Thyroid gland (tissue), 4 donors: ENCODE measurements at regions not wholly inside any gene's neighbourhood (a gene's known extent, or its start where the extent isn't known, plus 50 kb on each side); places are given as distances from the start of the nearest gene placed in this dataset.

Source experiments
- DNase-seq, 2 donors: peaks; one replicate each; pipeline ENCODE4 v3.0.0-alpha.2; 2019
- H3K27ac ChIP-seq, 3 donors: fragments of 200-600 bp; sonication (generic); 1 replicate in 2 of 3; 2 replicates in 1 of 3; pipeline ENCODE4 v1.5.1; 2016 to 2019; ENCODE audit warnings: mild to moderate bottlenecking in 1 of 3, moderate library complexity in 1 of 3
- H3K27me3 ChIP-seq: fragments of 200-600 bp; sonication (generic); one replicate; pipeline ENCODE4 v1.5.1; 2019
- H3K36me3 ChIP-seq, 2 donors: fragments of 200-600 bp; sonication (generic); one replicate each; pipeline ENCODE4 v1.5.1; 2016 to 2019
- H3K4me1 ChIP-seq, 2 donors: fragments of 200-600 bp; sonication (generic); one replicate each; pipeline ENCODE4 v1.5.1; 2017 to 2019
- H3K4me3 ChIP-seq, 3 donors: fragments of 200-600 bp; sonication (generic); replicated peaks in 1 of 3; 1 replicate in 2 of 3; 2 replicates in 1 of 3; pipeline ENCODE4 v1.5.1; 2016; ENCODE audit warnings: mild to moderate bottlenecking in 1 of 3
- H3K9me3 ChIP-seq: fragments of 200-600 bp; sonication (generic); one replicate; pipeline ENCODE4 v1.5.1; 2017
- CTCF ChIP-seq, 6 experiments: fragments of 200-600 bp in 3 of 6; fragments of 450-650 bp in 3 of 6; sonication (generic) in 3 of 6; IDR thresholded peaks; one replicate each; pipeline ENCODE4 v1.5.1; 2016 to 2019; ENCODE audit warnings: antibody characterized with exemption in 6 of 6, mild to moderate bottlenecking in 2 of 6, inconsistent platforms in 1 of 6, moderate library complexity in 1 of 6
- POLR2A ChIP-seq, 2 donors: fragments of 450-650 bp; IDR thresholded peaks; one replicate each; pipeline ENCODE4 v1.6.1; 2017; ENCODE audit warnings: antibody characterized with exemption in 2 of 2, mild to moderate bottlenecking in 2 of 2, moderate library complexity in 1 of 2
- WGBS, 2 donors: methylation state at CpG; one replicate each; pipeline ENCODE4 v1.1.5; 2017; 5-methylcytosine and 5-hydroxymethylcytosine counted together
- intact Hi-C: fragments of 100-400 bp; cut with DNase I; formaldehyde crosslinking; loops from one replicate; pipeline ENCODE4 v1.15.1; 2023

GRCh38 chr12:102735104-102735503, 181.9 kb downstream of the PAH start:
- Histone ChIP-seq H3K4me3 (no peak overlapping the region), H3K9me3 (no peaks in the 10 kb centered on the region), H3K36me3 (no peaks in the 10 kb centered on the region), H3K4me1 (no peaks in the 10 kb centered on the region), H3K27me3 (no peaks in the 10 kb centered on the region), H3K27ac (no peak overlapping the region)
- DNase-seq, result no peak
- WGBS, 2 donors, result 76 to 88% methylated on average over 3 of the region's 3 CpGs
- intact Hi-C loops, result no loop called here
- TF ChIP-seq POLR2A (IDR thresholded peaks at IDR 0.05), result no peak
- TF ChIP-seq CTCF (IDR thresholded peaks at IDR 0.05), result no peak

GRCh38 chr12:102730996-102731395, 186.0 kb downstream of the PAH start:
- DNase-seq, result no peak
- Histone ChIP-seq H3K36me3 (no peaks in the 10 kb centered on the region), H3K9me3 (no peaks in the 10 kb centered on the region)

GRCh38 chr12:102728506-102729242, 188.4 kb downstream of the PAH start:
- Histone ChIP-seq H3K9me3 (no peaks in the 10 kb centered on the region), H3K27ac (no peak overlapping the region), H3K36me3 (no peaks in the 10 kb centered on the region), H3K4me1 (no peaks in the 10 kb centered on the region), H3K27me3 (no peaks in the 10 kb centered on the region), H3K4me3 (no peak overlapping the region)
- TF ChIP-seq CTCF (IDR thresholded peaks at IDR 0.05) (no peak), POLR2A (IDR thresholded peaks at IDR 0.05) (no peak)
- DNase-seq, result no peak
- intact Hi-C loops, result no loop called here
- 81 to 87% methylated on average over 5 of the region's 5 CpGs for WGBS, 2 donors

More at GRCh38 chr12:102730996-102731395, 186.0 kb downstream of the PAH start:
- intact Hi-C loops, result no loop called here
- no peaks in the 10 kb centered on the region for H3K4me1 ChIP-seq
- no peaks in the 10 kb centered on the region for H3K27me3 ChIP-seq
- no peak overlapping the region for H3K27ac ChIP-seq
- no peak for TF ChIP-seq POLR2A (IDR thresholded peaks at IDR 0.05)
- no peak for TF ChIP-seq CTCF (IDR thresholded peaks at IDR 0.05)
- 90% methylated on average over 8 of the region's 8 CpGs for WGBS, 2 donors
- H3K4me3 ChIP-seq, result no peak overlapping the region

GRCh38 chr12:102726686-102727085, 190.4 kb downstream of the PAH start:
- TF ChIP-seq POLR2A (IDR thresholded peaks at IDR 0.05) (no peak), CTCF (IDR thresholded peaks at IDR 0.05) (no peak)
- intact Hi-C loops, result no loop called here
- no peaks in the 10 kb centered on the region for H3K27me3 ChIP-seq
- no peaks in the 10 kb centered on the region for H3K4me1 ChIP-seq
- H3K4me3 ChIP-seq, result no peak overlapping the region
- H3K36me3 ChIP-seq, result no peaks in the 10 kb centered on the region
- H3K9me3 ChIP-seq, result no peaks in the 10 kb centered on the region
- no peak overlapping the region for H3K27ac ChIP-seq
- DNase-seq, result peak in 1 of 2 donors; percentile 3
- 28 to 30% methylated on average over 4 of the region's 4 CpGs for WGBS, 2 donors

- Histone ChIP-seq H3K36me3 (no peaks in the 10 kb centered on the region), H3K27me3 (no peaks in the 10 kb centered on the region), H3K9me3 (no peaks in the 10 kb centered on the region), H3K4me3 (no peak overlapping the region), H3K4me1 (no peaks in the 10 kb centered on the region), H3K27ac (no peak overlapping the region)
- WGBS, 2 donors, result 60 to 76% methylated on average over 2 of the region's 2 CpGs
- DNase-seq, result no peak
- TF ChIP-seq CTCF (IDR thresholded peaks at IDR 0.05) (no peak), POLR2A (IDR thresholded peaks at IDR 0.05) (no peak)
- intact Hi-C loops, result no loop called here
These were observed 194.9 kb downstream of the PAH start for GRCh38 chr12:102722147-102722546.
